Left lung (tissue), 4 donors: ENCODE measurements at regions not wholly inside any gene's neighbourhood (a gene's known extent, or its start where the extent isn't known, plus 50 kb on each side); places are given as distances from the start of the nearest gene placed in this dataset.

Experiments used
- ATAC-seq: fragments of 200-7000 bp; cut with Tn5 transposase; one replicate; pipeline ENCODE4 v1.9.1; 2020; ENCODE audit warnings: moderate library complexity
- DNase-seq, 4 donors: peaks; one replicate each; pipeline ENCODE4 v3.0.0-alpha.2; 2013 to 2020
- H3K27ac ChIP-seq, 2 donors: fragments of 200-600 bp; sonication (generic) in 1 of 2; one replicate each; pipeline versions ENCODE4 v1.5.0 to v1.8.0; 2020 to 2021
- H3K27me3 ChIP-seq, 2 donors: fragments of 200-600 bp; sonication (generic) in 1 of 2; one replicate each; pipeline versions ENCODE4 v1.5.0 to v1.8.0; 2020 to 2021
- H3K36me3 ChIP-seq, 2 donors: fragments of 200-600 bp; sonication (generic) in 1 of 2; one replicate each; pipeline versions ENCODE4 v1.5.0 to v1.8.0; 2020 to 2021
- H3K4me1 ChIP-seq, 2 donors: fragments of 200-600 bp; one replicate each; pipeline ENCODE4 v1.8.0; 2021
- H3K4me3 ChIP-seq, 2 donors: fragments of 200-600 bp; sonication (generic) in 1 of 2; one replicate each; pipeline versions ENCODE4 v1.5.0 to v1.8.0; 2020 to 2021; ENCODE audit warnings: mild to moderate bottlenecking in 1 of 2
- H3K9me3 ChIP-seq, 2 donors: fragments of 200-600 bp; sonication (generic) in 1 of 2; one replicate each; pipeline versions ENCODE4 v1.5.0 to v1.8.0; 2020 to 2021
- CTCF ChIP-seq, 2 donors: fragments of 200-600 bp; sonication (generic) in 1 of 2; IDR thresholded peaks; one replicate each; pipeline versions ENCODE4 v1.5.0 to v1.8.0; 2021; ENCODE audit warnings: antibody characterized with exemption in 2 of 2
- intact Hi-C, 2 donors: fragments of 100-400 bp; cut with DNase I; formaldehyde crosslinking; loops; one replicate each; pipeline versions ENCODE4 v1.11.2 to v1.14.2; 2022
- donor health status: DM: no; HTN: yes; CAD: no.
- donor health status: DM: no; HTN: no; CAD: no.

GRCh38 chrX:5425119-5425518 lies 803.5 kb downstream of the NLGN4X start:
- intact Hi-C loops: no loop called here
- H3K4me3 ChIP-seq: no peak overlapping the region
- no peak for TF ChIP-seq CTCF (IDR thresholded peaks at IDR 0.05)

GRCh38 chrX:5417381-5417780 lies 811.3 kb downstream of the NLGN4X start:
- Histone ChIP-seq H3K27ac (no peak overlapping the region), H3K27me3 (no peaks in the 10 kb centered on the region), H3K9me3 (no peaks in the 10 kb centered on the region), H3K4me1 (no peaks in the 10 kb centered on the region), H3K4me3 (no peak overlapping the region), H3K36me3 (no peaks in the 10 kb centered on the region)
- DNase-seq (no peak), ATAC-seq (no peak)
- no peak for TF ChIP-seq CTCF (IDR thresholded peaks at IDR 0.05)
- intact Hi-C loops: no loop called here

More at GRCh38 chrX:5425119-5425518, 803.5 kb downstream of the NLGN4X start:
- no peaks in the 10 kb centered on the region for H3K36me3 ChIP-seq
- no peaks in the 10 kb centered on the region for H3K4me1 ChIP-seq
- no peak for DNase-seq
- ATAC-seq: no peak
- no peaks in the 10 kb centered on the region for H3K27me3 ChIP-seq
- H3K27ac ChIP-seq: no peak overlapping the region
- no peaks in the 10 kb centered on the region for H3K9me3 ChIP-seq

GRCh38 chrX:5415738-5416137 lies 812.9 kb downstream of the NLGN4X start:
- intact Hi-C loops: no loop called here
- H3K4me1 ChIP-seq: no peaks in the 10 kb centered on the region
- H3K4me3 ChIP-seq: no peak overlapping the region
- ATAC-seq (no peak), DNase-seq (no peak)
- H3K36me3 ChIP-seq: no peaks in the 10 kb centered on the region
- H3K9me3 ChIP-seq: no peaks in the 10 kb centered on the region
- no peaks in the 10 kb centered on the region for H3K27me3 ChIP-seq
- no peak for TF ChIP-seq CTCF (IDR thresholded peaks at IDR 0.05)
- H3K27ac ChIP-seq: no peak overlapping the region

GRCh38 chrX:5409106-5409505 lies 819.6 kb downstream of the NLGN4X start:
- Histone ChIP-seq H3K27ac (no peak overlapping the region), H3K4me3 (no peak overlapping the region), H3K36me3 (no peaks in the 10 kb centered on the region), H3K4me1 (no peaks in the 10 kb centered on the region), H3K27me3 (no peaks in the 10 kb centered on the region), H3K9me3 (no peaks in the 10 kb centered on the region)
- intact Hi-C loops: no loop called here
- DNase-seq: no peak
- TF ChIP-seq CTCF (IDR thresholded peaks at IDR 0.05): no peak
- no peak for ATAC-seq

GRCh38 chrX:5402461-5402860 lies 826.2 kb downstream of the NLGN4X start:
- no peaks in the 10 kb centered on the region for H3K36me3 ChIP-seq
- no peak overlapping the region for H3K27ac ChIP-seq
- H3K4me1 ChIP-seq: no peaks in the 10 kb centered on the region
- intact Hi-C loops: no loop called here
- DNase-seq (no peak), ATAC-seq (no peak)
- H3K4me3 ChIP-seq: no peak overlapping the region
- H3K27me3 ChIP-seq: no peaks in the 10 kb centered on the region
- no peaks in the 10 kb centered on the region for H3K9me3 ChIP-seq
- TF ChIP-seq CTCF (IDR thresholded peaks at IDR 0.05): no peak
